GM13977 (cell line): ENCODE measurements at regions not wholly inside any gene's neighbourhood (a gene's known extent, or its start where the extent isn't known, plus 50 kb on each side); places are given as distances from the start of the nearest gene placed in this dataset.

Experiments used
- DNase-seq: peaks from one replicate; pipeline ENCODE4 v3.0.0; 2012; ENCODE audit warnings: low spot score
- in situ Hi-C: fragments of 300-500 bp; cut with MboI; formaldehyde crosslinking; loops from one replicate; pipeline ENCODE4 v1.12.0; 2022; ENCODE audit warnings: low sequenced_read_pairs, low pct_unique_long_range_greater_than_20kb, mixed read lengths, inconsistent platforms; ENCODE audit not compliant: unreplicated experiment
- TF ChIP-seq, protein P1 (sequence below): IDR thresholded peaks from 2 replicates; pipeline ENCODE4 v1.5.1; 2012; ENCODE audit warnings: mild to moderate bottlenecking, control low read depth; ENCODE audit not compliant: insufficient read depth; ENCODE audit errors: extremely low read depth, missing control alignments

DNA sequence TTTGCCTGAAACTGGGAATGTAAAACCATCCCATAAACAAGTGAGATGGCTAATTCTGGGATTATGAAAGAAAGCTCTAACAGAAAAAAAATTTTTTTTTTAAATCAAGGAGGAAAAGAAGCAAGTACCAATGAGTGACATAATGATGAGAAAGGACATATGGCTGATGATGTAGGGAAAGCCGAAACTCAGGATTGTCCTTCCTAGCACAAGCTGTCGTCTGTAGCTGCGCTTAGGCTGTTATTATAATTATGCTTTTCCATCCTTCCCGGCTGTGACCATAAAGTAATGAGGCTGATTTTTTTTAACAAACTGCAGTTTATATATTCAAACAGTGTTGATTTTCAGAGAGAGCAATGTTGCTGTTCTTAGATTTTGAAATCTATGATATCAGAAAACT is 209.8 kb upstream of the NOCT start:
- TF ChIP-seq, protein P1, sequence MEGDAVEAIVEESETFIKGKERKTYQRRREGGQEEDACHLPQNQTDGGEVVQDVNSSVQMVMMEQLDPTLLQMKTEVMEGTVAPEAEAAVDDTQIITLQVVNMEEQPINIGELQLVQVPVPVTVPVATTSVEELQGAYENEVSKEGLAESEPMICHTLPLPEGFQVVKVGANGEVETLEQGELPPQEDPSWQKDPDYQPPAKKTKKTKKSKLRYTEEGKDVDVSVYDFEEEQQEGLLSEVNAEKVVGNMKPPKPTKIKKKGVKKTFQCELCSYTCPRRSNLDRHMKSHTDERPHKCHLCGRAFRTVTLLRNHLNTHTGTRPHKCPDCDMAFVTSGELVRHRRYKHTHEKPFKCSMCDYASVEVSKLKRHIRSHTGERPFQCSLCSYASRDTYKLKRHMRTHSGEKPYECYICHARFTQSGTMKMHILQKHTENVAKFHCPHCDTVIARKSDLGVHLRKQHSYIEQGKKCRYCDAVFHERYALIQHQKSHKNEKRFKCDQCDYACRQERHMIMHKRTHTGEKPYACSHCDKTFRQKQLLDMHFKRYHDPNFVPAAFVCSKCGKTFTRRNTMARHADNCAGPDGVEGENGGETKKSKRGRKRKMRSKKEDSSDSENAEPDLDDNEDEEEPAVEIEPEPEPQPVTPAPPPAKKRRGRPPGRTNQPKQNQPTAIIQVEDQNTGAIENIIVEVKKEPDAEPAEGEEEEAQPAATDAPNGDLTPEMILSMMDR: no peak
- in situ Hi-C loops: no loop called here
- DNase-seq: no peak

DNA sequence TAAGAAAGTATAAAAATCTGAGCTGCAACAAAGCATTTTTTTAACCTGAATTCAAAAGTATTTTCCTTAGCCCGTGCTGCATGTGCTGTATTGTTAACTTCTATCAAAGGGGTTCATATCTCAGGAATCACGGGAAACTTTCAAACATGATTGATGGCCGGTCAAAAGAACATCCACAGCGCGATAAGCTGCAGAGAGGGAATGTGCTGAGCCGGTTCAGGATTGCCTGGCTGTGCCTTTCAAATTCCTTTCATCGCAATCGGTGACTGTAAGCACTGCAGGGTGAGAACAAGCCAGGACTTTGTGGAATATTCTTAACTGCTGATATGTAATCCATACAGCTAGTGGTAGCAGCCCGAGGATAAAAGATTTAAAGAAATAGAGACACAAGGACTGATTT is 210.9 kb upstream of the NOCT start:
- in situ Hi-C loops: no loop called here
- DNase-seq: no peak
- TF ChIP-seq, protein P1: no peak

DNA sequence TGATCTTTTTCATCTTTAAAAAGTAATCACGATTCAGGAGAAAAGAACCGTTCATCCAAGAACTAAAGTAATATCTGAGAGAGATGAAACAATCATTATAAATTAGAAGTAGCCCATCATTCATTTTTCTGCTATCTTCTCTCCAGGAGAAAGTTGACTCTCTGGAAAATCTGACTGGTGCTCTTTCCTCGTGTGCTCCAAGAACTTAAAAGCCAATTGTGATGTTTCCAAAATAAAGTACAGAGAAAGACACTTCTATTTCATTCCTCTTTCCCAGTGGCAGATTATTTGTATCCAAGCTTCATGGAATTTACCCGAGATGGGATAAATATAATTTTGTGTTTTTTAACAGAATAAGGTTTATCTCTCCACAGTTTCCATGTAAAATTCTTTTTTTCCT is 212.5 kb upstream of the NOCT start:
- in situ Hi-C loops: no loop called here
- TF ChIP-seq, protein P1: no peak

DNA sequence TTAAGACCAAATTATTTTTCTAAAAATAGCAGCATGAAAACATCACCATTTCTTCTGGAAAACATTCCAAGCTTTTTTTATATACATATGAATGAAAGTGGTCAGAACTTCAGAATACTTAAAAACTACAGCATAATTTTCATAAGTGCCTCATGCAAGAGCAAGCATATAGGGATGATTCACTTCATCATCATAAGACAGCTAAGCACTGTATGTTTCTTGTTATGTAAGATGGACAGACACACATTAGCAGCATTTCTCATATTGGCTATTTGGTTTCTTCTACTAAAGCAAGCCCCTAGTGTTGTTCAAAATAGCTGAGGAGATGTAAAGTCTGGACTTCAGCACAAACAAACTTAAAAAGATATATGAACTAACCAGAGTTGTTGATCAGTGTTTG is 213.1 kb upstream of the NOCT start:
- TF ChIP-seq, protein P1: no peak
- in situ Hi-C loops: no loop called here
- no peak for DNase-seq

More for the DNA sequence above, 212.5 kb upstream of the NOCT start:
- no peak for DNase-seq

DNA sequence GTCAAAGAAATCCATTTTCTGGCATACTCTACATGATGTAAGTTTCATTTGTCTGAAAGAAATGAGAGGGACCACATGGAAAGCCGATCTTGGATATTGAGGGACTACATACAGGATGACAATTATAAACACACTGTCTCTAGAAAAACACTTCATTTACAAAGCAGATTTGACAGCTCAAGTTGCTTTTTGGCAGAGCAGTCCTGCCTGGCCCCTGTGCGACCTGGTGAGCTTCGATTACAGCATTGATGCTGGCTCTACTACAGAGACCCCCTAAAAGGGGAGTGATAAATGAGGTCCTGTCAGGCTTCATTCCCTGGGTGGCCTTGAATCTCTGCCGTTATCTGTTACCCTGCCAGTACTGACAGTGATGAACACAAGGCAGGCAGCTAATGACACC is 215.2 kb upstream of the NOCT start:
- in situ Hi-C loops: no loop called here
- TF ChIP-seq, protein P1: no peak
- no peak for DNase-seq

DNA sequence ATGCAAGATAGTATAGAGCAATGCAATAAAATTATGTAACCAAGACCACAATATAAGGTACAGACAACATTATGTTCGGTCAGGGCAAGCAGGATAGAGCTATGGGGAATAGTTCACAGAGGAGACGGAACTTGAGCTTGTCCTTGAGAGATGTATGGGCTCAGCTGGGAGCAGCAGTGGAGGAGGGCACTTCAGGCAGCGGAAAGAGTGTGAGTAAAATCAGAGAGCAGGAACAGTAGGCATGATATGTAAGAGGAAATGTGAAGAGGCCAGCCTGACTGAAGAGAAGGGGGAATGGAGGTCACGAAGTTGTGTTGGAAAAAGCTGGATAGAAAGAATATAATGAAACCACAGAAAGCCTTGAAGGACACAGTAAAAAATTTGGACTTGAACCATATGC is 217.2 kb upstream of the NOCT start:
- TF ChIP-seq, protein P1: no peak
- DNase-seq: no peak
- in situ Hi-C loops: no loop called here

DNA sequence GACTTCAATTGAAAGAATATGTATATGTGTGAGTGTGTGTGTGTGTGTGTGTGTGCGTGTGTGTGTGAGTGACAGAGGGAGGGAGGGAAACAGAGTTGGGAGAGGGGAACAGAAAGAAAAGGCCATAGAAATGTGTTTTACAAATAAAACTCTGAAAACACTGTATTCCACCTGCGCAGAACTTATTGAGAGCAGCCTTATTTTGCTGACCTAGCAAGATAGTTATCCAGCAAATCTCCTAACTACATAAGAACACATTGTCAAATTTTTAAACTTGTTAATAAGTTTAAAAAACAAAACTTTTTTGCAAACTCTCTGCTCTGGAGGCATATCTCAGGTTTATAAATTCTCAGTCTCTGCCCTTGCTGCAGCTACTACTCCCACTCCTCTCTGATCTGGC is 217.9 kb upstream of the NOCT start:
- TF ChIP-seq, protein P1: no peak
- in situ Hi-C loops: no loop called here
- no peak for DNase-seq
